Gastrocnemius medialis (tissue), 4 donors: ENCODE measurements at regions not wholly inside any gene's neighbourhood (a gene's known extent, or its start where the extent isn't known, plus 50 kb on each side); places are given as distances from the start of the nearest gene placed in this dataset.

Experiments
- CTCF ChIP-seq, 5 experiments: fragments of 450-650 bp in 3 of 5; fragments of 200-600 bp in 2 of 5; sonication (generic) in 2 of 5; IDR thresholded peaks in 4 of 5; conservative IDR thresholded peaks in 1 of 5; 1 replicate in 4 of 5; 2 replicates in 1 of 5; pipeline ENCODE4 v1.5.1; 2016 to 2019; ENCODE audit warnings: antibody characterized with exemption in 5 of 5, mild to moderate bottlenecking in 3 of 5, moderate library complexity in 3 of 5
- POLR2A ChIP-seq, 2 donors: fragments of 450-650 bp; IDR thresholded peaks; one replicate each; pipeline ENCODE4 v1.6.1; 2017; ENCODE audit warnings: antibody characterized with exemption in 2 of 2, mild to moderate bottlenecking in 2 of 2, moderate library complexity in 2 of 2

GRCh38 chr16:86946396-86946795 lies 368.0 kb downstream of the FOXL1 start:
- TF ChIP-seq CTCF (IDR thresholded peaks at IDR 0.05 in 4 of 5, conservative IDR thresholded peaks at IDR 0.05 in 1 of 5) (no peak), POLR2A (IDR thresholded peaks at IDR 0.05) (no peak)
